OCI-LY3 (cell line): ENCODE measurements at regions not wholly inside any gene's neighbourhood (a gene's known extent, or its start where the extent isn't known, plus 50 kb on each side); places are given as distances from the start of the nearest gene placed in this dataset.

Experiments
- H2AFZ ChIP-seq: fragments of 200-600, 300-600 bp; shearing (Covaris generic); 2 replicates; pipeline ENCODE4 v1.6.0; 2014; ENCODE audit warnings: antibody characterized with exemption, low read depth, low read length
- H3K27ac ChIP-seq: fragments of 200-600, 300-600 bp; sonication (generic); 2 replicates; pipeline ENCODE4 v1.5.1; 2014; ENCODE audit warnings: mild to moderate bottlenecking, low read length, moderate library complexity, mixed read lengths
- H3K27me3 ChIP-seq: fragments of 200-600, 300-600 bp; sonication (generic); 2 replicates; pipeline ENCODE4 v1.6.1; 2014; ENCODE audit warnings: low read depth, low read length, mixed read lengths
- H3K36me3 ChIP-seq: fragments of 200-600, 300-600 bp; sonication (generic); replicated peaks from 2 replicates; pipeline ENCODE3; 2014; ENCODE audit warnings: low read depth, low read length, mixed read lengths
- H3K4me1 ChIP-seq: fragments of 300-600, 200-600 bp; sonication (generic); 2 replicates; pipeline ENCODE4 v1.6.1; 2014; ENCODE audit warnings: low read length, mixed read lengths
- H3K4me2 ChIP-seq: fragments of 200-600, 300-600 bp; sonication (generic); 2 replicates; pipeline ENCODE4 v1.6.1; 2014; ENCODE audit warnings: low read length, mixed read lengths
- H3K4me3 ChIP-seq: fragments of 300-600, 200-600 bp; sonication (generic); 2 replicates; pipeline ENCODE4 v1.5.1; 2014; ENCODE audit warnings: antibody characterized with exemption, mild to moderate bottlenecking, low read length, moderate library complexity
- H3K79me2 ChIP-seq: fragments of 300-600, 200-600 bp; shearing (Covaris generic); 2 replicates; pipeline ENCODE4 v1.6.1; 2014; ENCODE audit warnings: mild to moderate bottlenecking, low read length, mixed read lengths
- H3K9ac ChIP-seq: fragments of 300-600, 200-600 bp; shearing (Covaris generic); 2 replicates; pipeline ENCODE4 v1.6.0; 2014; ENCODE audit warnings: mild to moderate bottlenecking, low read length, moderate library complexity
- H3K9me3 ChIP-seq: fragments of 200-600, 300-600 bp; shearing (Covaris generic); 2 replicates; pipeline ENCODE4 v1.6.1; 2014; ENCODE audit warnings: low read length, mixed read lengths; ENCODE audit not compliant: insufficient read depth
- H4K20me1 ChIP-seq: fragments of 200-600, 300-600 bp; sonication (generic); 2 replicates; pipeline ENCODE4 v1.6.1; 2016; ENCODE audit warnings: low read length, mixed read lengths; ENCODE audit not compliant: insufficient read depth
- CTCF ChIP-seq: fragments of 200-600, 300-600 bp; sonication (generic); IDR thresholded peaks from 2 replicates; pipeline ENCODE4 v1.5.1; 2014; ENCODE audit warnings: antibody characterized with exemption, low read length, low read depth
- EZH2phosphoT487 ChIP-seq: fragments of 200-600 bp; shearing (Covaris generic); IDR thresholded peaks from 2 replicates; pipeline ENCODE4 v1.6.1; 2018; ENCODE audit warnings: antibody characterized with exemption, mixed run types, low read depth

DNA sequence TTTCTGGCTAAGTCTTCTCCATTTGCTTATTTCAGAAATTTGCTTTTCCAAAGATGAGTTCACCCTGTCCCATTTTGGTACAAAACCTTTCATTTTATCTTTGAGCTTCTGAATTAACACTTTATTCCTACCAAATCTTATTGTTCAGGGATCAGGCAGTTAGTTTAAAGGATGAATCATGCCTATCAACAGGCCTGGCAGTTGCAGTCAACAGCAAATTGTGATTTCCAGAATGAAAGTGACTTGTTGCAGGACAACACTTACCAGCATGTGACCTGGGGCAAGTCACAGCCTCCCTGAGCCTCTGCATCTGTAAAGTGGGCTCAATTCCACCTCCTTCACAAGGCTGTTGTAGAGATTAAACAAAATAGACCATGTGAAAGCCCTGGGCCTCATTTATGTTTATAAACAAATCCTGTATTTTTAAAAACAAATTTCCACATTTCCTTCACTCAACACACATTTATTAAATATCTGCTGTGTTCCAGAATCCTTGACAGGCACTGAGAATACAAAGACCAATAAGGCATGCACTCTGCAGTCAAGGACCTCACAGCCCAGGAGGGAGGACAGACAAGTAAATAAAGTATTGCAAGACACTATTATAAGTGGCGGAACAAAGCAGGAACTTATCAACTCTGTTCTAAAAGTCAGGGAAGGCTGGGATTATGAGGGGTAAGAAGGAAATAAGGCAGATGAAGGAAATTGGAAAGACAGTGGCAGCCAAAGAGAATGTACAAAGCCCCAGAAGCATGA, 359.1 kb upstream of the IL12A start:
- Histone ChIP-seq H2AFZ (no peak overlapping the region), H4K20me1 (no peaks in the 10 kb centered on the region), H3K4me1 (peaks cover 2% of the 10 kb centered on the region; the same call in 1 of the 2 replicates), H3K27ac (no peak overlapping the region), H3K79me2 (no peaks in the 10 kb centered on the region), H3K4me2 (no peak overlapping the region), H3K36me3 (no peaks in the 10 kb centered on the region), H3K4me3 (no peak overlapping the region), H3K9me3 (no peaks in the 10 kb centered on the region), H3K9ac (no peak overlapping the region), H3K27me3 (peaks cover 6% of the 10 kb centered on the region)
- no peak for TF ChIP-seq CTCF

- Histone ChIP-seq H3K9ac (no peak overlapping the region), H2AFZ (no peak overlapping the region), H3K79me2 (no peaks in the 10 kb centered on the region), H3K4me1 (peaks cover 5% of the 10 kb centered on the region; the same call in 1 of the 2 replicates), H3K4me2 (no peak overlapping the region), H3K27ac (no peak overlapping the region), H3K9me3 (no peaks in the 10 kb centered on the region), H3K4me3 (no peak overlapping the region), H3K27me3 (no peaks in the 10 kb centered on the region), H3K36me3 (no peaks in the 10 kb centered on the region), H4K20me1 (no peaks in the 10 kb centered on the region)
- no peak for TF ChIP-seq EZH2phosphoT487
- no peak for TF ChIP-seq CTCF
Observed at GRCh38 chr3:159631226-159631625, 357.4 kb upstream of the IL12A start.

- Histone ChIP-seq H3K4me2 (no peak overlapping the region), H3K27ac (no peak overlapping the region), H3K9me3 (no peaks in the 10 kb centered on the region), H3K4me1 (peaks cover 5% of the 10 kb centered on the region; the same call in 1 of the 2 replicates), H2AFZ (no peak overlapping the region), H4K20me1 (no peaks in the 10 kb centered on the region), H3K27me3 (no peaks in the 10 kb centered on the region), H3K79me2 (no peaks in the 10 kb centered on the region), H3K36me3 (no peaks in the 10 kb centered on the region), H3K4me3 (no peak overlapping the region), H3K9ac (no peak overlapping the region)
- TF ChIP-seq EZH2phosphoT487 (no peak), CTCF (no peak)
Observed at GRCh38 chr3:159632128-159632527, 356.5 kb upstream of the IL12A start.

DNA sequence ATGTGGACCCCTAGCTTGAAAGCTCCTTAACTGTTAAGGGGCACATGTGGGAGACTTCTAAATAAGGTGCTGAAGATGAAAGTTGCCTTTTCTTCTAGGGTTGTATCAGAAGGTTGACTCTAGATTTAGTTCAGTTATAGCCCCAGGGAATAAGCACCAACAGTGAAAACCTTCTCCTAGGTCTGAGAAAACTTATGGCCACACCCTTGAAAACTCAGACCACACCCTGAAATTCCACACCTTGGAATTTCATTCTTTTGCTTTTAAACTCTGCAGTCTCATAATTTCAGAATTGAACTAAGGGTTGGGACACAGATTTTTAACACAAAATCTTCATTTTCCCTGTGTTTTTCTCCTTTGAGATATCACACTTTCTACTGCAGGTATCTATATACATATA, 355.8 kb upstream of the IL12A start:
- no peak for TF ChIP-seq EZH2phosphoT487
- no peak for TF ChIP-seq CTCF
- Histone ChIP-seq H3K79me2 (no peaks in the 10 kb centered on the region), H3K36me3 (no peaks in the 10 kb centered on the region), H3K4me2 (no peak overlapping the region), H4K20me1 (no peaks in the 10 kb centered on the region), H3K4me1 (peaks cover 5% of the 10 kb centered on the region; the same call in 1 of the 2 replicates), H2AFZ (no peak overlapping the region), H3K27me3 (no peaks in the 10 kb centered on the region), H3K27ac (no peak overlapping the region), H3K9ac (no peak overlapping the region), H3K9me3 (no peaks in the 10 kb centered on the region), H3K4me3 (no peak overlapping the region)
